Heart left ventricle (tissue), 13 donors: ENCODE measurements at regions not wholly inside any gene's neighbourhood (a gene's known extent, or its start where the extent isn't known, plus 50 kb on each side); places are given as distances from the start of the nearest gene placed in this dataset.

Experiments
- POLR2A ChIP-seq, 2 donors: fragments of 450-650 bp; IDR thresholded peaks; one replicate each; pipeline ENCODE4 v1.6.1; 2017; ENCODE audit warnings: antibody characterized with exemption in 2 of 2, mild to moderate bottlenecking in 2 of 2, moderate library complexity in 2 of 2
- TF ChIP-seq, protein P1 (sequence below), 12 donors: fragments of 200-600 bp; sonication (generic) in 4 of 12; IDR thresholded peaks; one replicate each; pipeline versions ENCODE4 v1.5.0 to v1.8.0; 2018 to 2022; ENCODE audit warnings: antibody characterized with exemption in 12 of 12, mild to moderate bottlenecking in 5 of 12
- donor health status: ischemic (EF 13 %, LVEDD 7.1; RV severe dilation, severe dysfunction).
- donor health status: DM: no; HTN: yes; CAD: no.
- donor health status: DM: no; HTN: no; CAD: no.
- donor health status: ischemic (EF 25% LVEDD 6.9; RV normal size, moderate dysfunction).
- donor health status: ischemic (EF 25% LVEDD 5.7; RV mildly dilated, moderate dysfunction).
- donor health status: ischemic (EF 35%, LVEDD 5.7; RV mildly dilated, moderate dysfunction).
- donor health status: nonischemic (EF 11% LVEDD 7.7; RV severe dilation, severe dysfunction).
- donor health status: DM: yes; HTN: yes; CAD: no.
- donor health status: PGD.
- donor health status: ischemic (EF 29% LVEDD 5.4; RV normal size, mild dysfunction).
- donor health status: nonischemic (EF 23%, LVEDD 6.1; RV moderate dilation, normal function).

DNA sequence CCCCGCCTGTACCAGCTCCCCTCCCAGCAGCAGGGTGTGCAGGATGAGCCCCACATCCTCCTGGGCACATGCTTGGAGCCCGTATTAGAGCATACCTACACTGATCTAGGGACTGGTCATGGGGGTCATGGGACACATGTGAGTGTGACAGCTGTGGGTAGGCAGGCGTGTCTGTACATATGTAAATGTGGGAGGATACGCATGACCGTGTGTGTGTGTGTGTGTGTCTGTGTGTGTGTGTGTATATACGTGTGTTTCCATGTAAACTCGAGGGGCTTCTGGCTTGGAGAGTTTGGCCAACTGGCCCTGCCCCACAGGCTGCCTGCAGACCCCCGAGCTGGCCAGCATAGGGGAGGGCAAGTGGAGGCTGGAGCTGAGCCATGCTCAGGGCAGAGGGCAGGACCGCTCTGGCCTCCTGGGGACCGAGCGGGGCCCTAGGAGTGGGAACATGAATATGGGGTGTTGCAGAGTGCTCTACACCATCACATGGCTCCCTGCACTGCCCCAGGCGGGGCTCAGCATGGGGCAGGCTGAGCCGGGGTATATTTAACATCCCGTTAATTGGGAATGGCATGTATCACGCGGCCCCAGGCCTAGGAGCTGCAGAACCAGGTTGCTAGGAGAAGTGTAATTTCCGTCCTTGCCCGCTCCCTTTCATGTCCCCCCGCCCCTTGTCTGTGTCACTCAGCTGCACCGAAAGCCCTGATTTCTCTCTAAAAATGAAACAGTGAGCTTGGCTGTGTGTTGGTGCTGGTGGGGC is 152.7 kb upstream of the PCBD1 start:
- TF ChIP-seq, protein P1, sequence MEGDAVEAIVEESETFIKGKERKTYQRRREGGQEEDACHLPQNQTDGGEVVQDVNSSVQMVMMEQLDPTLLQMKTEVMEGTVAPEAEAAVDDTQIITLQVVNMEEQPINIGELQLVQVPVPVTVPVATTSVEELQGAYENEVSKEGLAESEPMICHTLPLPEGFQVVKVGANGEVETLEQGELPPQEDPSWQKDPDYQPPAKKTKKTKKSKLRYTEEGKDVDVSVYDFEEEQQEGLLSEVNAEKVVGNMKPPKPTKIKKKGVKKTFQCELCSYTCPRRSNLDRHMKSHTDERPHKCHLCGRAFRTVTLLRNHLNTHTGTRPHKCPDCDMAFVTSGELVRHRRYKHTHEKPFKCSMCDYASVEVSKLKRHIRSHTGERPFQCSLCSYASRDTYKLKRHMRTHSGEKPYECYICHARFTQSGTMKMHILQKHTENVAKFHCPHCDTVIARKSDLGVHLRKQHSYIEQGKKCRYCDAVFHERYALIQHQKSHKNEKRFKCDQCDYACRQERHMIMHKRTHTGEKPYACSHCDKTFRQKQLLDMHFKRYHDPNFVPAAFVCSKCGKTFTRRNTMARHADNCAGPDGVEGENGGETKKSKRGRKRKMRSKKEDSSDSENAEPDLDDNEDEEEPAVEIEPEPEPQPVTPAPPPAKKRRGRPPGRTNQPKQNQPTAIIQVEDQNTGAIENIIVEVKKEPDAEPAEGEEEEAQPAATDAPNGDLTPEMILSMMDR (IDR thresholded peaks at IDR 0.05), result no peak
- no peak for TF ChIP-seq POLR2A (IDR thresholded peaks at IDR 0.05)
